Hindlimb muscle (tissue), 1 donor: ENCODE measurements at regions not wholly inside any gene's neighbourhood (a gene's known extent, or its start where the extent isn't known, plus 50 kb on each side); places are given as distances from the start of the nearest gene placed in this dataset.

Source experiments
- DNase-seq: peaks from one replicate; pipeline ENCODE4 v3.0.0-alpha.2; 2013

- peak; percentile 33 for DNase-seq
Measured at GRCh38 chr1:165073185-165074007, 283.1 kb downstream of the LMX1A start.

DNA sequence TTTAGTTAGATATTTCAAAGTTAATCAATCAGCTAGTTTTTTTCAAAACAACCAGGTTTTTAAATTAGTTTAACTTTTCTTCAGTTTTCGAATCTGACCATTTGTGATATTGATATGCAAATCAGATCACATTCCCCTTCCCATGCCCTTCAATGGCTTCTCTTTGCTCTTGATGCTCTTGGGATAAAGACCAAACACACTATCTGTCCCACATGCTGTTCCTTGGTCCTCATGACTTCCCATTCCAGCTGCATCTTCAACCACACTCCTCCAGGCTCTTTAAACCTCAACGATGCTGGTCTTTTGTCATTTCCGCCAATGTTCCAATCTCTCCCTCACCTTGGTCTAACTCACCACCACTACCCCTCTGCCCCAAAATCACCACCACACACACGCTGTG is 285.8 kb downstream of the LMX1A start:
- no peak for DNase-seq

- no peak for DNase-seq
Measured at GRCh38 chr1:165069829-165070228, 286.7 kb downstream of the LMX1A start.

- DNase-seq: no peak
Measured at GRCh38 chr1:165068741-165069140, 287.8 kb downstream of the LMX1A start.

- no peak for DNase-seq
Measured at GRCh38 chr1:165067829-165068228, 288.7 kb downstream of the LMX1A start.

DNA sequence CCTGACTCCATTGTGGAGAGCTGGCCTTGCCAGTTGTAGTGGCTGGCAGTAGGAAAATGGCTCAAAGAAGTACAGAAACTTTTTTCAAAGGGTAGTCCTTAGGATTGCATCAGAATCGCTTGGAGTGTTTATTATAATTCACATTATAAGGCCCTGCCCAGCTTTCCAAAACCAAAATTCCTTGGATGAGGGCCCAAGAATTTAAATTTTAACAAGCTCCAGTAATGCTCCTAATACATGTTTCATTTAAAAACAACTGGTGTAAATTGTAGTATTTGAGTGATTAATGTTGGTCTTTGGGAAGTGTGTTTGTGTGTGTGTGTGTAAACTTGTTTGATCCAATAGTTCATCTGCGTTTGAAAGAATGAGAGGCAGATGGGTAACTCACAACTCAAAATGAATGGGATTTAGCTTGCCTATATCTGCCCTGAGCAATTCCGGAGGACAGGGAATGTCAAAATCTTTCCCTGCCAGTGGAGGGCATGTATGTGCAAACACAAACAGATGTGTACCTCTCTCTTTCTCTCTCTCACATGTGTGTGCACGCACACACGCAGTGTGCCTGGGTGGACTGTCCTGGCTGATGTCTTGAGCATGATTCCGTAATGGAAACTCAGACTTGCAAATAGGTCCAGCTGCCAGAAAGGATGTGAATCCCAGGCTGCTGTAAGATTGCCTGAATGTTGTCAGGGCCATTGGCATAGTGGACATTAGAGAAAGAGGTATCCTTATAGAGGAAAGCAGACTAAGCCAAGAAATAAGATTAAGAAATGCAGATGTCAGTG is 293.1 kb downstream of the LMX1A start:
- DNase-seq: peak; percentile 76

GRCh38 chr1:165062346-165062745 is 294.2 kb downstream of the LMX1A start:
- DNase-seq: no peak

DNA sequence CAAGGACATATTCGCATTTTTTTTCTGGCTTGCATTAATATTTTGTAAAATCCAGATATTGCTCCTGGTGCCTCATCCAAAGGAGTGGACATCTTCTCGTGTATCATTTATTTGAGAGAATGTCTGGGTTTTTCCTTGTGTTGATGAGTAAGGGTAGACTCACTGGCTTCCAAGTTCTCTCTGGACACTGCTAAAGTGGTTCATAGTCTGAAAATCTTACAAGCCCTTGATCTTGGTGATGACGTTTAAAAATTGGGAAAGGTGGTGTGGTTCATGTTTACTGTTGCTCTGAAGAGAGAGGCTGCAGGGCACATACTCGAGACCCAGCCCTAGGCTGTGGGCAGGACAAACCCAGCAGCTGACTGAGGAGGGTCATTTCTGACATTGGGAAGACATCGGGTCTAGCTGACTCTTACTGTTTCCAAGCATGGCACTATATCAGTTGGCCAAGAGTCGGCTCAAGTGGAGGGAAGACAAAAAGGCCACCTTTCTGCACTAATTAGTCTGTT is 296.2 kb downstream of the LMX1A start:
- no peak for DNase-seq

- no peak for DNase-seq
Measured at GRCh38 chr1:165057956-165058355, 298.6 kb downstream of the LMX1A start.

DNA sequence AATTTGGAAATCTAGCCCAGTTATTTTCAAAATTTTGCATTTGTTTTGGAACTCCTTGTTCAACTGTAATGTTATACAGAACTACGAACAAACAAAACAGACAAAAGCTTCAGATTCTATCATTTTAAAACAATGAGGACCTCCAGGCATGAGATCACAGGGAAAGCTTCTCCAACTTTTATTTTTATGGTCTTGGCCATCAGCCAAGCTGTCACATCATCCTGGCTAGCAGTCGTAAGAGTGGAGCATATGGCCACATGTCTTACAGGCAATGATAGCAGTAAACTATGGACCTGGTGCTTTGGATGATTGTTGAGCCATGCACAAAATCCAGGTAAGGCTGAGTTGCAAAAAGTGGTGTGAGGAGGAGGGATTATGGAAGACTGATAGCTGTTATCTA is 299.6 kb downstream of the LMX1A start:
- peak; percentile 42 for DNase-seq

DNA sequence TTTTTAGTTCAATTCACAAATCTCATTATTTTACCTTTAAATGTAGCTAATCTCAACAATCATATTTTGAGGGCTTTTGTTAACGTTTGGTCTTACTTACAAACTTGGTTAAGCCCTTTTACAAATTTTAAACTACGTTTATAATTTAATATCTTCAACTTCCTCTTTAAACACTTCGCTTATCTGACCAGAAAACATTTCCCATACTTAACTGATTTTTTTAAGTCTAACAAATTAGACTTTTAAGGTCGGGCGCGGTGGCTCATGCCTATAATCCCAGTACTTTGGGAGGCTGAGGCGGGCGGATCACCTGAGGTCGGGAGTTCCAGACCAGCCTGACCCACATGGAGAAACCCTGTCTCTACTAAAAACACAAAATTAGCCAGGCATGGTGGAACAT is 300.9 kb downstream of the LMX1A start:
- DNase-seq: no peak

DNA sequence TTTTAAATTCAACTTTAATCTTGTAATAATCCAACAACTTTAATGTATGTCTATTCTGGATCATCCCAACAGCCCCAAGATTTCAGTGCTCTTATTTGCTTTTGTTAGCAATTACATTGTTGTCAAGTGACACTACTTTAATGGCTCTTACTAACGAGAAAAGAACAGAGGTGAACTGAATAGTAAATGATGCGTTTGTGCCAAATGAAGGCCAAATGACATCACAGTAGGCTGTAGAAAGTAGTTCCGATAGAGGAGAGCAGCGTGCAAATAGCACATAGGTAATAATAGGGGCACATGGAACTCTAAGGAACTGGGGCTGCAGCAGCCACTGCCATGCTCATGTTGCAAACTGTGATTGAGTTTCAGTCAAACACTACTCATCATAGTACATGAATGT is 301.9 kb downstream of the LMX1A start:
- no peak for DNase-seq

- peak; percentile 15 for DNase-seq
Measured at GRCh38 chr1:165053351-165053750, 303.2 kb downstream of the LMX1A start.

- DNase-seq: peak; percentile 34
Measured at GRCh38 chr1:165052936-165053335, 303.6 kb downstream of the LMX1A start.

GRCh38 chr1:165052431-165052830 is 304.1 kb downstream of the LMX1A start:
- DNase-seq: peak; percentile 15

DNA sequence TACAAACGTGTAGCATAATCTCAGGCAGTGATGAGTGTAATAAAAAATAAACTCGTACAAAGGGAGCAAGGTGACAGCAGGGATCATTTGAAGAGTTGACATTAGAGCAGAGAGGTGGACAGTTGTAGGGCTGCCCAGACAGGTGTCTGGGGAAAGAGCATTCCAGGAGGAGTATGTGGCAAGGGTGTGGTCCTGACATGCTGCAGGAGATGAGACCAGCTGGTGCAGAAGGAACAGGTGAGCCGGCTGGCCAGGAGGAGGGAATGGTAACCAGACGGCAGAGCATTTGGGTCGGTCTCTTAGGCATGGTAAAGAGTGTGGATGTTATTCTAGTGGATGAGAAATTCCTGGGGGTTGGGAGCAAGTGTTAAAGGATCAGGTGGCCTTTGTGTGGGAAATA is 306.3 kb downstream of the LMX1A start:
- DNase-seq: no peak

DNA sequence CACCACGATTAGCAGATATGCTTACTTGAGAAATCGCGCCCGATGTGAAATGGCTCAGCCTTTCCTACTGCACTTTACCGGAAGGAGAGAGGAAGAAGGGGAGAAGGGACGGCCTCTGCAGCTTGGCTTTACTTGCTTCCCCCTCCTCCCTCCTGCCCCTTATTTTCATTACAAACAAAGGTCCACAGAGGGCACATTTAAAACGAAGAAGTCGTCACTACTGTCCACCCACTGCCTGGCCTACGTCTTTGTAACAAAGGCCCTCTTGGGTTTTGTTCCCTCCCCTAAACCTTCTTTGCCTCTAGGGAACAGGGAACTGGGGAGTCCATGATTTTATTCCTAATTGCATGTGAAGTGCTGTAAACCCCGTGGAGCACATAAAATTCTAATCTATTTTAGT is 308.5 kb downstream of the LMX1A start:
- DNase-seq: no peak

GRCh38 chr1:165045902-165046301 is 310.6 kb downstream of the LMX1A start:
- no peak for DNase-seq

DNA sequence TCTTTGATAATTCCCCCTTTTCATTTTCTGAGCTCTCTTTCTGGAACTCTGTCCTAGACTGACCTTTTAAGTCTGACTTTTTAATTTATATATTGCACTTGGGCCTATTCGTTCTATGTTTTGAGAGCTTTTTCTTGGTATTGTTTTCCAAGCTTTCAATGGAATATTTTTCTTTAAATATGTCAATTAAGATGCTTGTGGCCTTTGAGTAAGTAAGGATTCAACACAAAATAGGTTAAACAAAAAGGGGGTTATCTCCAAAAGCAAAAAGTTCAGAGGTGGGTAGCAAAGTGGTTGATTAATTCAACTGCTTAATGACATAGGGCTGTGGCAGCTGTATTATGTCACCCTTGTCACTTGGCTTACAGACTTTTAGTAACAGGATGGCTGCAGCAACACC is 315.9 kb downstream of the LMX1A start:
- DNase-seq: no peak

DNA sequence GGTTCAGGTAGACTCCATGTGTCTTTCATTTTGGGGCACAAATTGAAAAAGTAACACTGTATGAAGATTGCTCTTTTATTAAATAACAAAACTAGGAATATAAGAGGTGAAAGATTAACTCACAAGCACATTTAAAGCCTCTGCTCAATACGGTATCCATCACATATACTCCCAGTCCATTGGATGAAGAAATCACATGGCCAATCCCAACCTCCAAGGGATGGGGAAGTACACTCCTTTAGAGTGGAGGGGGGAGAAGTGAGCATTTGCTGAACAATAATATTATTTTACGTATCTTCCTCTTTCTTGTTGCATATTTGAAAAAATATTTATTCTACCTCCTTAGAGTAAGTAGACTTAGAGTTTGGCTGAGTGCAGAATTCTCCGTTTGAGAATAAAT is 316.5 kb downstream of the LMX1A start:
- DNase-seq: no peak

DNA sequence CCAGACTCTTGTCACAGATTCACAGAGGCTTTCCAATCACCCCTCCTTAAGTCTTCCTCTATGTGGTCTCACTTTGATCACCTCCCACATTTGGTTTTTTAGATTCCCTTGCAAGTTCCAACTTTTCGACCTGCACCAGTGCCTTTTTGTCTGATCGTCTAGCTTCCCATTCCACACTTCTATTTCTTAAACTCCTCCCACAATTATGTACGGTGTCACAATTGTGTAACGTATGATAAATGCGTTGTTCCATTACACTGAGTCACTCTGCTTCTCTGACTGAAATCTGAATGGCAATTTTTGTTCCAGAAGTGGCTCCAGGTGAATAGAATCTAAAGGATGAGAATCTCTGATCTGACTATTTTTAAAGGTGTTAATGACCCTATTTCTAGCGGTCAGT is 320.1 kb downstream of the LMX1A start:
- no peak for DNase-seq

- DNase-seq: no peak
Measured at GRCh38 chr1:165034136-165034809, 322.2 kb downstream of the LMX1A start.

DNA sequence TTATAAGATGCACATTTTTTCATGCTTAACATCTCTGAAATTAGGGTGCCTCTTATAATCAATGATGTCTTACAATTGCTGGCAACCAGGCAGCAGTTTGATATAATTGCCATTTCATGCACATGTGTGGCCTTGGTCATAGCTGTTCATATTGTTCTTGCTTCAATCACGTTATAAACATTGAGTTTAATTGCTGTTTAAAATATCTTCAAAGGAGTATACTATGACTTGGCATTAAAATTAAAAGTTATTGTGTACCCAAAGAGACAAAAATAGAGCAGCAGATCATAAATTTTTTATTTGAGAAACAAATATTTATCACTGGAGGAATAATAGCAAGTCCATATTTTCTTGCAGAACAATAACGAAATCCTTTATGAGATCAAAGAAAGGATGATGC is 325.5 kb downstream of the LMX1A start:
- DNase-seq: no peak
